ENCODE measurements at regions not wholly inside any gene's neighbourhood (a gene's known extent, or its start where the extent isn't known, plus 50 kb on each side); places are given as distances from the start of the nearest gene placed in this dataset.
"Not testable (repeated sequence)": the region's sequence is repeated elsewhere in the genome, so short reads cannot be mapped to it uniquely, and the experiment has no call there.

- DNase-seq (ENCODE audit: extremely low spot score, insufficient read length, low read depth); FAIRE-seq: not testable (repeated sequence)
Measured at GRCh38 chr20:30378317-30378716, 879.1 kb upstream of the DEFB115 start.

GRCh38 chr20:30378721-30379120 is 878.7 kb upstream of the DEFB115 start:
- FAIRE-seq; DNase-seq (ENCODE audit: extremely low spot score, insufficient read length, low read depth): not testable (repeated sequence)

- not testable (repeated sequence) for DNase-seq (ENCODE audit: extremely low spot score, insufficient read length, low read depth); FAIRE-seq
Measured at GRCh38 chr20:30384841-30385240, 872.6 kb upstream of the DEFB115 start.

GRCh38 chr20:30386099-30386498 is 871.4 kb upstream of the DEFB115 start:
- FAIRE-seq; DNase-seq (ENCODE audit: extremely low spot score, insufficient read length, low read depth): not testable (repeated sequence)

- DNase-seq (ENCODE audit: extremely low spot score, insufficient read length, low read depth); FAIRE-seq: not testable (repeated sequence)
Measured at GRCh38 chr20:30387823-30388222, 869.6 kb upstream of the DEFB115 start.

- FAIRE-seq, result peak; percentile 56
- not testable (repeated sequence) for DNase-seq (ENCODE audit: extremely low spot score, insufficient read length, low read depth)
Measured at GRCh38 chr20:30393523-30393922, 863.9 kb upstream of the DEFB115 start.

- not testable (repeated sequence) for DNase-seq (ENCODE audit: extremely low spot score, insufficient read length, low read depth); FAIRE-seq
Measured at GRCh38 chr20:30397111-30397510, 860.4 kb upstream of the DEFB115 start.

GRCh38 chr20:30405061-30405460 is 852.4 kb upstream of the DEFB115 start:
- FAIRE-seq; DNase-seq (ENCODE audit: extremely low spot score, insufficient read length, low read depth): not testable (repeated sequence)

- not testable (repeated sequence) for DNase-seq (ENCODE audit: extremely low spot score, insufficient read length, low read depth); FAIRE-seq
Measured at GRCh38 chr20:30405585-30405984, 851.9 kb upstream of the DEFB115 start.

- not testable (repeated sequence) for FAIRE-seq; DNase-seq (ENCODE audit: extremely low spot score, insufficient read length, low read depth)
Measured at GRCh38 chr20:30406370-30406769, 851.1 kb upstream of the DEFB115 start.

- FAIRE-seq (no peak), DNase-seq (ENCODE audit: extremely low spot score, insufficient read length, low read depth) (no peak)
Measured at GRCh38 chr20:30412972-30413371, 844.5 kb upstream of the DEFB115 start.

GRCh38 chr20:30417387-30417786 is 840.1 kb upstream of the DEFB115 start:
- not testable (repeated sequence) for DNase-seq (ENCODE audit: extremely low spot score, insufficient read length, low read depth); FAIRE-seq

- FAIRE-seq; DNase-seq (ENCODE audit: extremely low spot score, insufficient read length, low read depth): not testable (repeated sequence)
Measured at GRCh38 chr20:30418378-30418777, 839.1 kb upstream of the DEFB115 start.

GRCh38 chr20:30419466-30419865 is 838.0 kb upstream of the DEFB115 start:
- no peak for FAIRE-seq
- DNase-seq (ENCODE audit: extremely low spot score, insufficient read length, low read depth), result no peak

GRCh38 chr20:30419871-30420420 is 837.5 kb upstream of the DEFB115 start:
- FAIRE-seq; DNase-seq (ENCODE audit: extremely low spot score, insufficient read length, low read depth): not testable (repeated sequence)
